DOHH2 (cell line): ENCODE measurements at regions not wholly inside any gene's neighbourhood (a gene's known extent, or its start where the extent isn't known, plus 50 kb on each side); places are given as distances from the start of the nearest gene placed in this dataset.
"Not testable (repeated sequence)": the region's sequence is repeated elsewhere in the genome, so short reads cannot be mapped to it uniquely, and the experiment has no call there.

Experiments used
- H3F3A ChIP-seq: fragments of 200-600 bp; sonication (generic), shearing (Covaris generic); 2 replicates; pipeline ENCODE4 v1.6.0; 2016; ENCODE audit warnings: antibody characterized with exemption, mild to moderate bottlenecking; ENCODE audit not compliant: control insufficient read depth, insufficient read depth
- H3K27ac ChIP-seq: fragments of 200-600 bp; sonication (generic); 2 replicates; pipeline ENCODE4 v1.5.1; 2014; ENCODE audit warnings: low read depth, mild to moderate bottlenecking, low read length, moderate library complexity
- H3K27me3 ChIP-seq: fragments of 200-600 bp; sonication (generic); 2 replicates; pipeline ENCODE4 v1.6.1; 2014; ENCODE audit warnings: mild to moderate bottlenecking, low read length, mixed read lengths; ENCODE audit not compliant: control insufficient read depth
- H3K36me3 ChIP-seq: fragments of 200-600 bp; sonication (generic); 2 replicates; pipeline ENCODE4 v1.6.1; 2014; ENCODE audit warnings: mild to moderate bottlenecking, low read length, moderate library complexity, mixed read lengths; ENCODE audit not compliant: control insufficient read depth
- H3K4me1 ChIP-seq: fragments of 200-600 bp; sonication (generic); 2 replicates; pipeline ENCODE4 v1.6.1; 2014; ENCODE audit warnings: mild to moderate bottlenecking, low read length, mixed read lengths; ENCODE audit not compliant: control insufficient read depth
- H3K4me2 ChIP-seq: fragments of 200-600 bp; sonication (generic); 2 replicates; pipeline ENCODE4 v1.6.0; 2014; ENCODE audit warnings: mild to moderate bottlenecking, low read length, moderate library complexity
- H3K4me3 ChIP-seq: fragments of 200-600 bp; sonication (generic); 2 replicates; pipeline ENCODE4 v1.5.1; 2014; ENCODE audit warnings: mild to moderate bottlenecking, low read length, mixed read lengths
- H3K79me2 ChIP-seq: fragments of 200-600 bp; sonication (generic); 2 replicates; pipeline ENCODE4 v1.6.1; 2014; ENCODE audit warnings: mild to moderate bottlenecking, low read length, mixed read lengths; ENCODE audit not compliant: control insufficient read depth
- H3K9me2 ChIP-seq: fragments of 200-600 bp; sonication (generic); replicated peaks from 2 replicates; pipeline ENCODE4 v1.6.1; 2014; ENCODE audit warnings: mild to moderate bottlenecking, low read length, mixed read lengths; ENCODE audit not compliant: control insufficient read depth
- H3K9me3 ChIP-seq: fragments of 200-600 bp; sonication (generic); 2 replicates; pipeline ENCODE4 v1.6.1; 2014; ENCODE audit warnings: antibody characterized with exemption, low read length, mixed read lengths; ENCODE audit not compliant: control insufficient read depth, insufficient read depth
- H4K20me1 ChIP-seq: fragments of 200-600 bp; sonication (generic); 2 replicates; pipeline ENCODE4 v1.6.0; 2014; ENCODE audit warnings: low read depth, mild to moderate bottlenecking, antibody characterized with exemption, low read length, moderate library complexity; ENCODE audit not compliant: control insufficient read depth, insufficient read depth
- EZH2phosphoT487 ChIP-seq: fragments of 200-600 bp; sonication (generic); IDR thresholded peaks from 2 replicates; pipeline ENCODE4 v1.6.1; 2017; ENCODE audit warnings: borderline replicate concordance, mild to moderate bottlenecking, antibody characterized with exemption, low read length, moderate library complexity, mixed read lengths
- TF ChIP-seq, protein P1 (sequence below): fragments of 200-600 bp; sonication (generic); IDR thresholded peaks from one replicate; pipeline ENCODE4 v1.5.1; 2014; ENCODE audit warnings: antibody characterized with exemption, mild to moderate bottlenecking, low read depth, low read length; ENCODE audit not compliant: poor library complexity, severe bottlenecking

DNA sequence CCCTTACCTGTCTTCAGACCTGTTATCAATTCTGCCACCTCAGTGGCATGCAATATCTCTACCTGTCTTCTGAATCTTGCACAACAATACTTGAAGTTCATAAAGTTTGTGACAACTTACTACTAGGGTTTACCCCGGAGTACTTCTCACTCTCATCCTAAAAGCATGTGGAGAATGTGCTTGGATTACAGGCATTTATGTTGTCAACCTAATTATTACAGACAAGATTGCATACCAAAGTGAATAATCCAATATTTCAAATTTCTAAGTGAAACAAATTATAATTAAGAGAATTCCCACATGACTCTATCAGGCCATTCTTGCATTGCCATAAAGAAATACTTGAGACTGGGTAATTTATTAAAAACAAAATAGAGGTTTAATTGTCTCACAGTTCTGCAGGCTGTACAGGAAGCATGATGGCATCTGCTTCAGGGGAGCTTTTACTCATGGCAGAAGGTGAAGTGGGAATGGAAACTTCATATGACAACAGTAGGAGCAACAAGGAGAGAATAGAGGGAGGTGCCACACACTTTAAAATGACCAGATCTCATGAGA lies 661.0 kb upstream of the SPRY2 start:
- no peaks in the 10 kb centered on the region for H3K4me1 ChIP-seq
- no peak for TF ChIP-seq EZH2phosphoT487
- TF ChIP-seq, protein P1, sequence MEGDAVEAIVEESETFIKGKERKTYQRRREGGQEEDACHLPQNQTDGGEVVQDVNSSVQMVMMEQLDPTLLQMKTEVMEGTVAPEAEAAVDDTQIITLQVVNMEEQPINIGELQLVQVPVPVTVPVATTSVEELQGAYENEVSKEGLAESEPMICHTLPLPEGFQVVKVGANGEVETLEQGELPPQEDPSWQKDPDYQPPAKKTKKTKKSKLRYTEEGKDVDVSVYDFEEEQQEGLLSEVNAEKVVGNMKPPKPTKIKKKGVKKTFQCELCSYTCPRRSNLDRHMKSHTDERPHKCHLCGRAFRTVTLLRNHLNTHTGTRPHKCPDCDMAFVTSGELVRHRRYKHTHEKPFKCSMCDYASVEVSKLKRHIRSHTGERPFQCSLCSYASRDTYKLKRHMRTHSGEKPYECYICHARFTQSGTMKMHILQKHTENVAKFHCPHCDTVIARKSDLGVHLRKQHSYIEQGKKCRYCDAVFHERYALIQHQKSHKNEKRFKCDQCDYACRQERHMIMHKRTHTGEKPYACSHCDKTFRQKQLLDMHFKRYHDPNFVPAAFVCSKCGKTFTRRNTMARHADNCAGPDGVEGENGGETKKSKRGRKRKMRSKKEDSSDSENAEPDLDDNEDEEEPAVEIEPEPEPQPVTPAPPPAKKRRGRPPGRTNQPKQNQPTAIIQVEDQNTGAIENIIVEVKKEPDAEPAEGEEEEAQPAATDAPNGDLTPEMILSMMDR = no peak
- H3K9me2 ChIP-seq = no peaks in the 10 kb centered on the region
- H3K9me3 ChIP-seq = no peaks in the 10 kb centered on the region
- no peaks in the 10 kb centered on the region for H3K79me2 ChIP-seq
- no peak overlapping the region for H3K4me2 ChIP-seq
- no peaks in the 10 kb centered on the region for H4K20me1 ChIP-seq
- H3K27ac ChIP-seq = no peak overlapping the region
- H3K4me3 ChIP-seq = no peak overlapping the region
- no peaks in the 10 kb centered on the region for H3F3A ChIP-seq
- no peaks in the 10 kb centered on the region for H3K36me3 ChIP-seq
- H3K27me3 ChIP-seq = no peaks in the 10 kb centered on the region

DNA sequence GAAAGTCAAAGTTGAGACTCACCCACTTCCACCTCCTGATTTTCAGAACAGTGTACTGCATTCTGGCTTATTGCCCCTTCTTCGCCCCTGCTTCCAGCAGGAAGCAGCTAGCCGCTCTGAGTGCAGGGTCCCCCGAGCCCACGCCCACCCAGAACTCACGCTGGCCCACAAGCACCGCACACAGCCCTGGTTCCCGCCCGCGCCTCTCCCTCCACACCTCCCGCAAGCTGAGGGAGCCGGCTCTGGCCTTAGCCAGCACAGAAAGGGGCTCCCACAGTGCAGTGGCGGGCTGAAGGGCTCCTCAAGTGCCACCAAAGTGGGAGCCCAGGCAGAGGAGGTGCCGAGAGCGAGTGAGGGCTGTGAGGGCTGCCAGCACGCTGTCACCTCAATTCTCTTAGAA lies 657.7 kb upstream of the SPRY2 start:
- not testable (repeated sequence) for H3K79me2 ChIP-seq, H3K4me3 ChIP-seq, H3K4me2 ChIP-seq, H3F3A ChIP-seq, H3K36me3 ChIP-seq, H3K27me3 ChIP-seq, H3K9me3 ChIP-seq, H3K9me2 ChIP-seq, H3K27ac ChIP-seq, H4K20me1 ChIP-seq, H3K4me1 ChIP-seq

DNA sequence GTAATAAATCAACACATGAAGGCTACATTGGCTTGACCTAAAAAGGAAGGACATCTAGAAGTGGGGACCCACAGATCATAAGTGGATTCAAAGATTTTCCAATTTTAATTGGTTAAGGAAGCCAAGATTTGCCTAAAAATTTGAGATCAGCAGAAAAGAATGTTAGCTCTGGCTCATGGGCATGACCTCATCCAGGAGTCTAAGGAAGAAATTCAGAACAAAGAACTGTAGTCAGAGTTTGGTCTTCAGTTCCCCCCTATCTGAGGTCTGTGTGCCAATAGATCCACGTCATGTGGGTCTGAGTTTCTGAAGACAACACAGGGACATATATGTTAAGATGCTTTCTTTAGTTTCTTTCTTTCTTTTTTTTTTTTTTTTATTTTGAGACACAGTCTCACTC lies 648.8 kb upstream of the SPRY2 start:
- H3K9me2 ChIP-seq = no peaks in the 10 kb centered on the region
- no peaks in the 10 kb centered on the region for H3K27me3 ChIP-seq
- H4K20me1 ChIP-seq = no peaks in the 10 kb centered on the region
- TF ChIP-seq, protein P1 = no peak
- no peak for TF ChIP-seq EZH2phosphoT487
- H3K4me2 ChIP-seq = no peak overlapping the region
- no peak overlapping the region for H3K27ac ChIP-seq
- H3K4me3 ChIP-seq = no peak overlapping the region
- no peaks in the 10 kb centered on the region for H3K79me2 ChIP-seq
- no peaks in the 10 kb centered on the region for H3K4me1 ChIP-seq
- H3K9me3 ChIP-seq = no peaks in the 10 kb centered on the region
- no peaks in the 10 kb centered on the region for H3K36me3 ChIP-seq
- H3F3A ChIP-seq = no peaks in the 10 kb centered on the region

DNA sequence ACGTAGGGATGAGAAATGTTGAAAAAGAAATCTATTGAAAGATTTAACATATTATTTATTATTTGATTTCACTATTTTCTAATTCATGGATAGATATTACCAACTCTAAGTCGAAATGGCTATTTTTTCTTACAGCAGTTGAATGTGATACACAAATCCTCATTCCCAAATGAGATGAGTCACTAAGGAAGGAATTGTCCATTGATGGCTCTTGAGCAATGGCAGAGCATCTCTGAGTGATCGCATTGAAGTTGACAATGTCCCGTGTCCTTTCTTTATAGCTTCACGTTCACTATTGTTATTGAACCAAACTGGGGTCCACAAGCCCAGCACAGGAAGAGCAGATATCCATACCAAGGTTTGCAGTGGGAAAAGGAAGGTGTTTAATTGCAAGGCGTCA lies 648.3 kb upstream of the SPRY2 start:
- no peak overlapping the region for H3K27ac ChIP-seq
- no peaks in the 10 kb centered on the region for H3K4me1 ChIP-seq
- H4K20me1 ChIP-seq = no peaks in the 10 kb centered on the region
- H3K9me3 ChIP-seq = no peaks in the 10 kb centered on the region
- H3K4me2 ChIP-seq = no peak overlapping the region
- H3K9me2 ChIP-seq = no peaks in the 10 kb centered on the region
- H3K27me3 ChIP-seq = no peaks in the 10 kb centered on the region
- H3F3A ChIP-seq = no peaks in the 10 kb centered on the region
- H3K79me2 ChIP-seq = no peaks in the 10 kb centered on the region
- no peaks in the 10 kb centered on the region for H3K36me3 ChIP-seq
- no peak for TF ChIP-seq EZH2phosphoT487
- TF ChIP-seq, protein P1 = no peak
- H3K4me3 ChIP-seq = no peak overlapping the region
